Breast epithelium (tissue), 4 donors: ENCODE measurements at regions not wholly inside any gene's neighbourhood (a gene's known extent, or its start where the extent isn't known, plus 50 kb on each side); places are given as distances from the start of the nearest gene placed in this dataset.

Source experiments
- DNase-seq, 2 donors: peaks; one replicate each; pipeline ENCODE4 v3.0.0-alpha.2; 2019; ENCODE audit warnings: low spot score in 2 of 2
- H3K27ac ChIP-seq, 2 donors: fragments of 200-600 bp; sonication (generic) in 1 of 2; one replicate each; pipeline ENCODE4 v1.5.1; 2016 to 2019; ENCODE audit warnings: mild to moderate bottlenecking in 1 of 2
- H3K27me3 ChIP-seq, 2 donors: fragments of 200-600 bp; sonication (generic) in 1 of 2; one replicate each; pipeline versions ENCODE4 v1.5.1 to v1.6.0; 2017 to 2019; ENCODE audit warnings: control low read depth in 1 of 2, mild to moderate bottlenecking in 1 of 2
- H3K36me3 ChIP-seq: fragments of 200-600 bp; one replicate; pipeline ENCODE4 v1.5.1; 2019
- H3K4me1 ChIP-seq, 2 donors: fragments of 200-600 bp; sonication (generic); one replicate each; pipeline ENCODE4 v1.5.1; 2016 to 2019; ENCODE audit warnings: control low read depth in 1 of 2
- H3K4me3 ChIP-seq, 3 donors: fragments of 200-600 bp; sonication (generic); 1 replicate in 2 of 3; 2 replicates in 1 of 3; pipeline ENCODE4 v1.5.1; 2016 to 2019; ENCODE audit warnings: mild to moderate bottlenecking in 3 of 3, moderate library complexity in 2 of 3
- H3K9me3 ChIP-seq, 2 donors: fragments of 200-600 bp; sonication (generic) in 1 of 2; one replicate each; pipeline ENCODE4 v1.5.1; 2016 to 2019; ENCODE audit warnings: control low read depth in 1 of 2
- CTCF ChIP-seq, 3 donors: fragments of 450-650 bp; IDR thresholded peaks; one replicate each; pipeline ENCODE4 v1.5.1; 2016 to 2017; ENCODE audit warnings: antibody characterized with exemption in 3 of 3, mild to moderate bottlenecking in 3 of 3, moderate library complexity in 3 of 3
- POLR2A ChIP-seq: fragments of 450-650 bp; IDR thresholded peaks from one replicate; pipeline ENCODE4 v1.6.1; 2016; ENCODE audit warnings: antibody characterized with exemption, mild to moderate bottlenecking, moderate library complexity
- POLR2AphosphoS5 ChIP-seq, 3 donors: sonication (generic); formaldehyde crosslinking; IDR thresholded peaks; one replicate each; pipeline ENCODE4 v1.6.1; 2017; ENCODE audit warnings: antibody characterized with exemption in 3 of 3
- intact Hi-C: fragments of 100-400 bp; cut with DNase I; formaldehyde crosslinking; loops from one replicate; pipeline ENCODE4 v1.15.1; 2023; ENCODE audit warnings: low total_unique reads

GRCh38 chr20:10960416-10960815, 286.6 kb upstream of the JAG1 start:
- no peaks in the 10 kb centered on the region for H3K9me3 ChIP-seq

DNA sequence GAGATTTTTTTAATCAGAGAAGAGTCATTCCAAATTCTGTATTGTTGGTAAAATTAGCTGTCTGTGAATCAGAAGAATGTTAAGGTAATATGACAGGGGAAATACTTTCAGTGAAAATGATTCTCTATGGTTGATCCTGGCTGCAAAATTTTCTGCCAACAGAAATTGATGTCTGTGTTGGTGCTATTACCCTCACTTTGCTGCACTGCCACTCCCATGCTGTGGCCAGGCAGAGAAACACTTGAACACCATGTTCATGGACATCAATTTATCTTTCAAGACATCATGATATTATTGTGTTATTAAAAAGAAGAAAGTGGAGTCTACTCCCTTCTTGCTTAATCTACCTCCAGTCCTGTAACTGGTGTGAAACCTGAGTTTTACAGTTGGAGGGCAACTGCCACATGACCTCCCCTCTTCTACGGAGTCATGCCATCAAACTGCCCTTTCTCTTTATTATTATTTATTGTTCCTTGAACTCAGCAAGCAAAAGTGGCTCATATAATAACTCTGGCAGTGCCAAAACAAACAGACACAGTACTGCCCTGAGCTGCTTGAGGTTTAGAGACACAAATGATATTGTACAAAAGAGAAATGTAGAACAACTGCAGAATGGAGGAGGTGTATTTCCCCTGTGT, 288.0 kb upstream of the JAG1 start:
- H3K9me3 ChIP-seq = no peaks in the 10 kb centered on the region
- H3K4me1 ChIP-seq = no peaks in the 10 kb centered on the region
- DNase-seq = no peak
- H3K4me3 ChIP-seq = no peak overlapping the region
- H3K27me3 ChIP-seq = no peaks in the 10 kb centered on the region
- H3K27ac ChIP-seq = no peak overlapping the region
- TF ChIP-seq POLR2AphosphoS5 (IDR thresholded peaks at IDR 0.05) (no peak), POLR2A (no peak), CTCF (IDR thresholded peaks at IDR 0.05) (no peak)
- intact Hi-C loops = no loop called here
- no peaks in the 10 kb centered on the region for H3K36me3 ChIP-seq

More at GRCh38 chr20:10960416-10960815, 286.6 kb upstream of the JAG1 start:
- H3K27me3 ChIP-seq = no peaks in the 10 kb centered on the region
- H3K27ac ChIP-seq = no peak overlapping the region
- no peak overlapping the region for H3K4me3 ChIP-seq
- intact Hi-C loops = no loop called here
- no peak for DNase-seq
- no peaks in the 10 kb centered on the region for H3K36me3 ChIP-seq
- H3K4me1 ChIP-seq = no peaks in the 10 kb centered on the region
- TF ChIP-seq CTCF (IDR thresholded peaks at IDR 0.05) (no peak), POLR2A (no peak), POLR2AphosphoS5 (IDR thresholded peaks at IDR 0.05) (no peak)

DNA sequence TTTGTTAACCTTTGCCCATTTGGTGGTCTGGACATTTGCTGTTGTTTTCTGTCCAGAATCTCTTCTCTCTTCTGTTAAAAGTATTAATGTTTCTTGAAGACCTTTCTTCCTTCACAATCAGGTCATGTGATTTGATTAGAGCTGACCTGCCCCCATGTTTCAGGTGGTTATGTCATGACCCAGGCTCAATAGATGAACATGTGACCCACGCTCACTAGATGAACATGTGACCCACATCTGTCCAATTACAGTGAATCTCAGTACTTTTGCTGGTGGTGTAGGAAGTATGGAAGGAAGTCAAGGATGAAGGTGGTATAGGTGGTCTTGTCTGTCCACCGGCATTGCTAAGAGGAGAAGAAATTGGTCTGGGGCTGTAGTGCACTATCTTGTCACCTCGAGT, 289.1 kb upstream of the JAG1 start:
- intact Hi-C loops = no loop called here
- Histone ChIP-seq H3K27me3 (no peaks in the 10 kb centered on the region), H3K4me3 (no peak overlapping the region)

DNA sequence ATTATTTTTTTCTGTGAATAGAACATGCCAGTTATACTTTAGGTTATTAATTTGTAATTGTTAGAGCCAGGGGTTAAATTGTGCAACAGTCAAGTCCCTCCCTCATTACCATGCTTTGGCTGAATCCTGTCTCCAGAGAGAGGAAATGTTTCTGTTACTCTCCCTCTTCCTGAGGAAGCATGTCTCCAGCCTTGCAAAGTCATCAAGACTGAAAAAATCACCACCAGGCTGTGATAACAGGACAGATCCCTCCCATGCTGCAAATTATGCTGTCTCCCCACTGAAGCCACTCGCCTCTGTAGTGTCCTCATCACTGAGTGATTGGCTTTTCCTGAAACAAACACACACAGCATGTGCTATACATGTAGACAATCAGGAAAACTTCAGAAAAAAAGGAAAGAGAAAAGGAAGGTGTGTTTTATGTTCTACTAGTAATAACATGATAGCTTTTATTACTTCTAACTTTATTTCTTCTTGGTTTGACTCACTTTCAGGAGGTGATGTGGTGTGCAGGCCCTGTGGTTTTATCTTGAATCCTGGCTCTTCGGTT, 290.0 kb upstream of the JAG1 start:
- no peaks in the 10 kb centered on the region for H3K27me3 ChIP-seq
- TF ChIP-seq CTCF (IDR thresholded peaks at IDR 0.05) (no peak), POLR2AphosphoS5 (IDR thresholded peaks at IDR 0.05) (no peak), POLR2A (no peak)
- intact Hi-C loops = no loop called here
- no peak overlapping the region for H3K4me3 ChIP-seq
- H3K36me3 ChIP-seq = no peaks in the 10 kb centered on the region
- no peaks in the 10 kb centered on the region for H3K4me1 ChIP-seq
- H3K9me3 ChIP-seq = no peaks in the 10 kb centered on the region
- no peak for DNase-seq
- H3K27ac ChIP-seq = no peak overlapping the region

More for the DNA sequence above, 289.1 kb upstream of the JAG1 start:
- Histone ChIP-seq H3K36me3 (no peaks in the 10 kb centered on the region), H3K4me1 (no peaks in the 10 kb centered on the region), H3K27ac (no peak overlapping the region), H3K9me3 (no peaks in the 10 kb centered on the region)
- DNase-seq = no peak
- no peak for TF ChIP-seq POLR2A
- TF ChIP-seq POLR2AphosphoS5 (IDR thresholded peaks at IDR 0.05) = no peak
- TF ChIP-seq CTCF (IDR thresholded peaks at IDR 0.05) = no peak

DNA sequence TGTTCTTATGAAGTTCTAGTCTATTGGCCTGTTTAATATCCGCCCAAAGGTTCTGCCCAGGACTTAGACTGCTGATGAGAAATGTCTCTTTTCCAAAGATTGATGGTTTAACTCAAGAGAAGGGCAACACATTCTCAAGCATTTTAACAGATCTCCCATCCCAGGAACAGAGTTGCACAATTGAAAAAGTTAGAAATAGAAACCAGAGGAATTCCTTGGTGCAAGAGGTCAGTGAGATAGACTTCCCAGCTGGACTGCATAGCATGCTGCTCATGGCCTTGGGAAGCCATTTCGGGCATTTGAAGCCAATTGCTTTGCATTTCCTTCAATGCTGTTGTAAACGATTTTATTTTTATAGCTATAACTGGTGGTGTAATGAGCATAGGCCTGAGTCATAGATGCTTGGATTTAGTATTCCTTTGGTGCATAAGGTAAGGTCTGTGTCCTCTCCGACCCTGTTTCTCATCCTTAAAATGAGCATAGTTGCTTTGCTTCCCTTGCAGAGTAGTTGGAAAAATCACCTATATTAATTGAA, 292.2 kb upstream of the JAG1 start:
- no peaks in the 10 kb centered on the region for H3K36me3 ChIP-seq
- H3K4me1 ChIP-seq = no peaks in the 10 kb centered on the region
- no peak overlapping the region for H3K4me3 ChIP-seq
- H3K27me3 ChIP-seq = no peaks in the 10 kb centered on the region
- DNase-seq = no peak
- TF ChIP-seq POLR2AphosphoS5 (IDR thresholded peaks at IDR 0.05) (no peak), POLR2A (no peak), CTCF (IDR thresholded peaks at IDR 0.05) (no peak)
- no peak overlapping the region for H3K27ac ChIP-seq
- no peaks in the 10 kb centered on the region for H3K9me3 ChIP-seq
- intact Hi-C loops = no loop called here
